Rectal smooth muscle tissue (tissue), 1 donor: ENCODE measurements at regions not wholly inside any gene's neighbourhood (a gene's known extent, or its start where the extent isn't known, plus 50 kb on each side); places are given as distances from the start of the nearest gene placed in this dataset.

Experiments used
- H3K27ac ChIP-seq: one replicate; pipeline ENCODE4 v1.7.0; 2013; ENCODE audit warnings: low read depth, low read length, inconsistent platforms
- H3K27me3 ChIP-seq: one replicate; pipeline ENCODE4 v1.7.0; 2013; ENCODE audit warnings: low read length; ENCODE audit not compliant: control insufficient read depth, insufficient read depth
- H3K36me3 ChIP-seq: one replicate; pipeline ENCODE4 v1.7.0; 2013; ENCODE audit warnings: low read length; ENCODE audit not compliant: control insufficient read depth, insufficient read depth
- H3K4me1 ChIP-seq: one replicate; pipeline ENCODE4 v1.7.0; 2013; ENCODE audit warnings: low read length; ENCODE audit not compliant: control insufficient read depth, insufficient read depth
- H3K4me3 ChIP-seq: one replicate; pipeline ENCODE4 v1.7.0; 2013; ENCODE audit warnings: low read length
- H3K9ac ChIP-seq: one replicate; pipeline ENCODE4 v1.7.0; 2013; ENCODE audit warnings: low read length

DNA sequence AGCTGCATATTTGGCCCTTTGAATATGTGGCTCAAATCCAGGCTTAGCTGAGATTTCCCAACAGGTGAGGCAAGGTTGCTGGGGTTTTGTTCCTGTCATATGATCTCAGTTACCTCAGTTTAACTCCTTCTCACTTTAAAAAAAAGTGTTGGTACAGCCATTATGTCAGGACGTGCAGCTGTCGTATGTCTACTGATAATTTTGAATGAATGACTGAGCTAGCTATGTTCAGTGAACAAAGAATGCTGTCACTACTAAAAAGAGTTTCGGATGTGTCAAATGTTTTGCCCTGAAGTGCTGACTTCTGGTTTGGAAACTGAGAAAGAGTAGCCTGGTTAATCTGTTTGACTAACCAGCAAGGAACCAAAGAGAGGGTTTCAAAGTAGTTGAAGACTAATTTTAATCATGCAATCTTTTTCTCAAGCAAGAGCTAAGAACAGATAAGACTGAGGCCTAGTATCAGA is 106.3 kb upstream of the NR3C1 start:
- no peak overlapping the region for H3K4me3 ChIP-seq
- H3K27me3 ChIP-seq, result no peaks in the 10 kb centered on the region
- H3K27ac ChIP-seq, result no peak overlapping the region

DNA sequence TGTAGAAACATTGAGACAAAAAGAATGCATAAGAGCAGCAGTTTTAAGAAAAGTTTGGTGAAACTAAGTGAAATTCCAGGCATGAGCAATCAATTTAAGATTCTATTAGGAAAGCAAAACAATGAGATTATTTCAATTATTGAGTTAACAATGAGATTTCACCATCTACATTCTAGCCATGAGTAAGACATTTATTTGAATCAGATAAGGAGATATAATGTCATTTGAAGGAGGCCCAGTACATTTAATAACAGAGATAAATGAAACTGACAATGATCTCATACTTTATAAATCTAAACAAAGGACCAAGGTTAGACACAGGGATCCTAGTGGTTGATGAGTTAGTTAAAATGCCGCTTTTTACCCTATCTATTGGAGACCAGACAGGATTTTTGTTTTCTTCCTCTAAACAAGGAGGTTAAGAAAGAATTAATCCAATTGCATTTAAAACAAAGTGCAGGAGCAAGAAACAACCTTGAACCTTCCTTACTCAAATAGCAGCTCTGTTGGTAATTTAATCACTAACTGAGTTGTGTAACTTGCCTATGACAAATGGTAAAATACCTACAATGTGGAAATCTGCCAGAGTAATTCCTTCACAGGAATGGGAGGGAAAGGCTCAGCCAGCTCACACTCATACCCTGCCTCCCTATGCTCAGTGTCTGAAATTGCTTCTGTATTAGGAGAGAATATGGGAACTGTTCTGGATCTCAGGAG is 103.5 kb upstream of the NR3C1 start:
- H3K4me3 ChIP-seq, result no peak overlapping the region
- no peaks in the 10 kb centered on the region for H3K36me3 ChIP-seq
- no peaks in the 10 kb centered on the region for H3K27me3 ChIP-seq
- H3K9ac ChIP-seq, result no peak overlapping the region
- no peak overlapping the region for H3K27ac ChIP-seq
- peaks cover 9% of the 10 kb centered on the region for H3K4me1 ChIP-seq

More for the DNA sequence above, 106.3 kb upstream of the NR3C1 start:
- no peaks in the 10 kb centered on the region for H3K36me3 ChIP-seq
- no peak overlapping the region for H3K9ac ChIP-seq
- H3K4me1 ChIP-seq, result peaks cover 9% of the 10 kb centered on the region

DNA sequence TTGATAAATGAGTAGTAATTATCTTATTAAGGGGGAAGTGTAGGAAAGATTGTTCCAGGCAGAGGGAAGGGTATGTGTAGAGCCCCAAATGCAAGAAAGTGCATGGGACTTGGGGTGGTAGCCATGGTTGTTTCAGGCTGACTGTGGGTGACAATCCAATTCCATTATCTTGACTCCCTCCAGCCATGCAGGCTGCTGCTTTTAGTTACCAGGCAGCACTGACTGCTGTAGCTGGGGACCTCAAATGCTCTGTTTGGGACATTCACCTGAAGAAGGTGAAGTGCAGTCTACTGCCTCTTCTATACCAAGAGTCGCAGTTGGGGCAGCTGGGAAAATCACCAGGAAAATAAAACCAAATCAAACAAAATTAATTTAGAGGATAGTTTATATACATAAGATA is 102.4 kb upstream of the NR3C1 start:
- Histone ChIP-seq H3K9ac (no peak overlapping the region), H3K36me3 (no peaks in the 10 kb centered on the region), H3K4me1 (peaks cover 9% of the 10 kb centered on the region), H3K27ac (no peak overlapping the region), H3K27me3 (no peaks in the 10 kb centered on the region), H3K4me3 (no peak overlapping the region)

DNA sequence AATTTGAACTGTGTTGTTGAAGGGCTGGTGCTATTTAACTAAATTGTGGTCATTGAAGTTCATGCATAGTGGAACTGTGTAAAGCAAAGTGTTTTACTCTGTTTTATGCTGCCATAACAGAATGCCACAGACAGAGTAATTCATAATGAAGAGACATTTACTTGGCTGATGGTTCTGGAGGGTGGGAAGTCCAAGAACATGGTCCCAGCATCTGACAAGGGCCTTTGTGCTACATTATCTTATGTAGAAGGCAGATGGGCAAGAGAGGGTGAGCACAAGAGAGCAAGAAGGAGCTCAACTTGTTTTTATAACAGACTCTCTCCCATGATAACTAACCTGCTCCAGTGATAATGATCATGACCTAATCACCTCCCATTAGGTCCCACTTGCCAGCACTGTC is 101.9 kb upstream of the NR3C1 start:
- H3K27ac ChIP-seq, result no peak overlapping the region
- H3K4me3 ChIP-seq, result no peak overlapping the region
- no peak overlapping the region for H3K9ac ChIP-seq
- H3K36me3 ChIP-seq, result no peaks in the 10 kb centered on the region
- no peaks in the 10 kb centered on the region for H3K27me3 ChIP-seq
- peaks cover 9% of the 10 kb centered on the region for H3K4me1 ChIP-seq

DNA sequence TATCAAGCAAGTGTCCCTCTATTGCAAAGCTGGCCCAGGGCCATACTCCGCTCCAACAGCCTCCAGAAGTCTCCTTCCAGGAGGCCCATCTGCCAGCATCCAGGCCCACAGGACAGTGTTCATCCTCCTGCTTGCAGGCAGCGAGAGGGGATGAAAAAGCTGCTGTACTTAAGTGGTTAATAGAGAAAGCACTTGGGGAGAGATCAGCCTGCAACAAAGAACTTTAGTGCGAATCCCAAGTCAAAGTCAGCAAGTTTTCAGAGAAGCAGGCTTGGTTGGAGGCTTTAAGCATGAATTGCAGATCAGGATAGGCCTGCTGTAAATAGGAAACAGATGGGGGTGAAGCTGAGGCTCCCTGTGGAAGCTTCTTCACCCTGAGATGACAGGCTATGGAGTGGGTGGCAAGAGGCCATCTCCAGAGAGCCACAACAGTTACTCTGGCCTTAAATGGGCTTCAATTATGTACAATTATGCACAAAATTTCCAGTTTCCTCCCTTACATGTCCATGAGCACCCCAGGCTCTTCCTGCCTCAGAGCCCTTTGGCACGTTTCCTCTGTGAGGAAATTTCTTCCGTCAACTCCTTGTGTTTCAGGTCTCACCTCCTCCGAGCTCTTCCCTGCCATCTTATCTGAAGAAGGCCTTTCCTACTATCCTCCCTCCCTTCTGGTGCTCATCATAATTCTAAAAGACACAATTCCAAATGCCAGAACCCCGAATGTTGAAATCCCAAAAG is 98.0 kb upstream of the NR3C1 start:
- H3K27me3 ChIP-seq, result no peaks in the 10 kb centered on the region
- no peaks in the 10 kb centered on the region for H3K36me3 ChIP-seq
- H3K4me1 ChIP-seq, result no peaks in the 10 kb centered on the region
- H3K4me3 ChIP-seq, result no peak overlapping the region
- no peak overlapping the region for H3K9ac ChIP-seq
- no peak overlapping the region for H3K27ac ChIP-seq

DNA sequence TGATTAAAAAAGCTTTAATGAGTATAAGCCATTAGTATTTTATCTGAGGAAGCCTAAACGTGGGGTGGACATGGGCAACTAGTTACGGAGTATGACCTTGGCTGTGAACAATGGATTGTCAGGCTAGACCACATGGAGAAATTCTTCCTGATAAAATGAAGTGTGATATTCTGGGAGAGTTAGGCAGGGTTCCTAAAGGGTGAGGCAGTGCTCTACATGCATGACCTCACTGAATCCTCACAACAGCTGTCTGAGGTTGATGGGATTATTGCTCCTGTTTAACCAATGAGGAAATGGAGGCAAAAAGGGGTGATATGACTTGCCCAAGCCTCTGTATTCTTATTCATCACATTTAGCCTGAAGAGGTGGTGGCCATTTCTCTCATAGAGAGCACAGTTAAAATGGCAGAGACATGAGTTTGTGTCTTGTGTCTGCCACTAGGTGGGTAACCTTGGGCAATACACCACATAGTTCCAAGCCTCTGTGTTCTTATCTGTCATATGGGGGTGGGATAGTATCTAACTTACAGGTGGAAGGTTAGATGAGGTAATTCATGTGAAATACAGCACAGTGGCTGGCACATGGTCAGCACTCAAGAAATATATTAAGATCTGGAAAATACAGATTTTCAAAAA is 96.1 kb upstream of the NR3C1 start:
- H3K27ac ChIP-seq, result no peak overlapping the region
- H3K4me3 ChIP-seq, result no peak overlapping the region
- peaks cover 4% of the 10 kb centered on the region for H3K4me1 ChIP-seq
- H3K27me3 ChIP-seq, result no peaks in the 10 kb centered on the region
- no peak overlapping the region for H3K9ac ChIP-seq
- H3K36me3 ChIP-seq, result no peaks in the 10 kb centered on the region

DNA sequence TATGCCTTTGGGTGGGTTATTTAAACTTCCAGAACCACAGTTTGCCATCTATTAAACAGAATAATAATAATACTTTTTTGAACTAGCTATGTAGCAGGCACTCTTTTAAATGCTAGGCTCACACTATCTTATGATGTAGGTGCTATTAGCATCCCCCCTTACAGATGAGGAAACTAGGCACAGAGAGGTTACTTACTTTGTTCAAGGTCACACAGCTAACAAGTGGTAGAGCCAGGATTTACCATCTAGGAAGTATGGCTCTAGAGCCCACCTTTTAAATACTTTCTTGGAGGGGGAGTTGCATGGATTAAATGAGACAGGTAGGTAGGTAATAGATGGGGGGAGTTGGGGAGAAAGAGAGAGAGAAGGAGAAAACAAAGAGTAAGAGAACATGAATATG is 95.3 kb upstream of the NR3C1 start:
- Histone ChIP-seq H3K4me1 (peaks cover 7% of the 10 kb centered on the region), H3K27ac (no peak overlapping the region), H3K36me3 (no peaks in the 10 kb centered on the region), H3K9ac (no peak overlapping the region), H3K4me3 (no peak overlapping the region), H3K27me3 (no peaks in the 10 kb centered on the region)

DNA sequence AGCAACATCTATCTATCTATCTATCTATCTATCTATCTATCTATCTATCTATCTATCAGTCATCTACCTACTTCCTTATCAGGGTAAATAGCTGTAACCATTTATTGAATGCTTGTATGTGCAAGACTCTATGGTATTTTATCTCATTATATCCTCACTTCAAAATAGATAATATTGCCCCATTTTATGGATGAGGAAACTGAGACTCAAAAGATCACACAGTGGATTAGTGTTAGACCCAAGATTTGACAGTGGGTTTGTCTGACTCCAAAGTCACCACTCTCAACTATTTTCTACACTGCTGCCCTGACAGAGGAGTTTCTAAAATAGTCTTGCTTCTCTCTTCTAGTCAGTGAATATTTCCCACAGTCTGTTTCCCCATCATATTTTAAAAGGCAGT is 94.3 kb upstream of the NR3C1 start:
- Histone ChIP-seq H3K27me3 (no peaks in the 10 kb centered on the region), H3K27ac (no peak overlapping the region), H3K4me3 (no peak overlapping the region), H3K9ac (no peak overlapping the region), H3K36me3 (no peaks in the 10 kb centered on the region), H3K4me1 (peaks cover 7% of the 10 kb centered on the region)

DNA sequence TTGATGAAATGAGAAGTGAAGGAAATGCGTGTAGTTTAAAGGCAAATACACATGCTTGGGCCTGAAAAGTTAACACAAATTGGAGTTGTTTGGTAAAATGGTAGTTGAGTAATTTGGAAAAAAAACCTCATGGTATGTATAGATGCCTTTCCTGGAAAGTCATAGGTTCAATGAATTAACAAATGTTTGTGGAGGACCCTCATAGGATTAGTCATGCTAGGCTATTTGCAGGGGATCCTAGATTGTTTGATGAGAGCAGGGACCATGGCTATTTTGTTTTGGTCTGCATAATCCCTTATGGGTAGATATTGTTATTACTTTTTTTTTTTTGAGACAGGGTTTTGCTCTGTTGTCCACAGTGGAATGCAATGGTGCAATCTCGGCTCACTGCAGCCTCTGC is 93.5 kb upstream of the NR3C1 start:
- H3K27ac ChIP-seq, result no peak overlapping the region
- peaks cover 7% of the 10 kb centered on the region for H3K4me1 ChIP-seq
- H3K27me3 ChIP-seq, result no peaks in the 10 kb centered on the region
- no peak overlapping the region for H3K9ac ChIP-seq
- no peaks in the 10 kb centered on the region for H3K36me3 ChIP-seq
- H3K4me3 ChIP-seq, result no peak overlapping the region

DNA sequence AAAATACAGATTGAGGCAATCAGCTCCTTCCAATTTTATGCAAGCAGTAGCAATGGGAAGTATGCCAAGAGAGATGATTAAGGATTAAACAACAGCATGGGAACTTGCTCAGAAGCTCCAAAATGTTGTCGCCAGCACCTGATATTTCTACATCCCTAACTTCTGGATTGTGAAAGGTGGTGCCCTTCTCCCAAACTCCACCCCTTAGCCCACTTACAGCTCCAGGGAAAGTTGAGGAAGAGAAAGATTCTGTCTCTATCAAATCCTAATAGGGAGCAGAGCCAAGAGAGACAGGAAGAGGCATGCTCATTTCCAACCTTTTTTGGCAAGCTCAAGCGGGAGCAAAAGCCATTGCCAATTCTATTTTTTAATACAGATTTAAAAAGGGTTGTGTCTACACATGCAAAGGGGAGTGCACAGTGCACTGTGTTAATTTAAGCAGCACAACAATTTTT is 92.4 kb upstream of the NR3C1 start:
- no peak overlapping the region for H3K9ac ChIP-seq
- no peaks in the 10 kb centered on the region for H3K27me3 ChIP-seq
- peaks cover 7% of the 10 kb centered on the region for H3K4me1 ChIP-seq
- no peak overlapping the region for H3K4me3 ChIP-seq
- H3K27ac ChIP-seq, result peak overlapping the region; percentile 10
- H3K36me3 ChIP-seq, result no peaks in the 10 kb centered on the region

DNA sequence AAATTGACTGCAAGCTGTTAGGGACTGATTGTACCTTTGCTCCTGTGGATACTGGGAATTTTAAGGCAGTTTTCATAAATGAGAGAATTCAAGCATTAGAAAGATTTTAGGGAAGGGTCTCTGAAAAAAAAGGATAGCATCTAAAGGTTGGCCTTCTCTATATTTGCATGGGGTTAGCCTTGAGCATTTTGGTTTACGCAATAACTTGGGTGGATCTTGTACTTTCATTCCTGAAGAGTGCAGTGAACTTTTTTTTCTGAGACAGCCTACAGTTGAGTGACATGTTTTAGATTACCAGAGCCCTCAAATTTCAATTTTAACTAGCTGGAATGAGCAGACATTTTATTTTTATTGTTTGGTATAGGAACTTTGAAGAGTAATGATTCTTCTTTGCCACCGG is 91.6 kb upstream of the NR3C1 start:
- H3K9ac ChIP-seq, result no peak overlapping the region
- no peaks in the 10 kb centered on the region for H3K27me3 ChIP-seq
- H3K4me3 ChIP-seq, result no peak overlapping the region
- H3K36me3 ChIP-seq, result no peaks in the 10 kb centered on the region
- H3K4me1 ChIP-seq, result peaks cover 7% of the 10 kb centered on the region
- H3K27ac ChIP-seq, result no peak overlapping the region

DNA sequence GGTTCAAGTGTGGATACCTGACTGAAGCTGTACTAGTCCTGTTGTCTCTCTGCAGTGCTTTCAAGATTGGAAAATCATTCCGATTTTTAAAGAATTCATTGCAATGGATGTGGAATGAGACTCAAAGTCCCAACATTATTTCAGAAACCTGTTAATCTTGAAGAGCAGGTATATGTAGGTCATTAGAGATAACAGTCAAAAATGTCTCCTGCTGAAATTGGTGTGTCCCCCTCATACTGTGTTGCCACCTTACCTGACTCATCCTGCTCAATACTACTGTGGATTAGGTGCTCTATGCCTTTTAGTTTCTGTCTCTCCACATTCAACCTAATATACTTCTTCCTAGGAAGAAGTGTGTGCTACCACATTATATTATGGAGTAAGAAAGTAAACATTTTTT is 91.1 kb upstream of the NR3C1 start:
- Histone ChIP-seq H3K27ac (peak overlapping the region; percentile 28), H3K4me1 (peaks cover 7% of the 10 kb centered on the region), H3K9ac (no peak overlapping the region), H3K27me3 (no peaks in the 10 kb centered on the region), H3K36me3 (no peaks in the 10 kb centered on the region), H3K4me3 (no peak overlapping the region)
